OCI-LY3 (cell line): ENCODE measurements at regions not wholly inside any gene's neighbourhood (a gene's known extent, or its start where the extent isn't known, plus 50 kb on each side); places are given as distances from the start of the nearest gene placed in this dataset.

Experiments used
- H2AFZ ChIP-seq: fragments of 200-600, 300-600 bp; shearing (Covaris generic); 2 replicates; pipeline ENCODE4 v1.6.0; 2014; ENCODE audit warnings: antibody characterized with exemption, low read depth, low read length
- H3K27ac ChIP-seq: fragments of 200-600, 300-600 bp; sonication (generic); 2 replicates; pipeline ENCODE4 v1.5.1; 2014; ENCODE audit warnings: mild to moderate bottlenecking, low read length, moderate library complexity, mixed read lengths
- H3K27me3 ChIP-seq: fragments of 200-600, 300-600 bp; sonication (generic); 2 replicates; pipeline ENCODE4 v1.6.1; 2014; ENCODE audit warnings: low read depth, low read length, mixed read lengths
- H3K36me3 ChIP-seq: fragments of 200-600, 300-600 bp; sonication (generic); replicated peaks from 2 replicates; pipeline ENCODE3; 2014; ENCODE audit warnings: low read depth, low read length, mixed read lengths
- H3K4me1 ChIP-seq: fragments of 300-600, 200-600 bp; sonication (generic); 2 replicates; pipeline ENCODE4 v1.6.1; 2014; ENCODE audit warnings: low read length, mixed read lengths
- H3K4me2 ChIP-seq: fragments of 200-600, 300-600 bp; sonication (generic); 2 replicates; pipeline ENCODE4 v1.6.1; 2014; ENCODE audit warnings: low read length, mixed read lengths
- H3K4me3 ChIP-seq: fragments of 300-600, 200-600 bp; sonication (generic); 2 replicates; pipeline ENCODE4 v1.5.1; 2014; ENCODE audit warnings: antibody characterized with exemption, mild to moderate bottlenecking, low read length, moderate library complexity
- H3K79me2 ChIP-seq: fragments of 300-600, 200-600 bp; shearing (Covaris generic); 2 replicates; pipeline ENCODE4 v1.6.1; 2014; ENCODE audit warnings: mild to moderate bottlenecking, low read length, mixed read lengths
- H3K9ac ChIP-seq: fragments of 300-600, 200-600 bp; shearing (Covaris generic); 2 replicates; pipeline ENCODE4 v1.6.0; 2014; ENCODE audit warnings: mild to moderate bottlenecking, low read length, moderate library complexity
- H3K9me3 ChIP-seq: fragments of 200-600, 300-600 bp; shearing (Covaris generic); 2 replicates; pipeline ENCODE4 v1.6.1; 2014; ENCODE audit warnings: low read length, mixed read lengths; ENCODE audit not compliant: insufficient read depth
- H4K20me1 ChIP-seq: fragments of 200-600, 300-600 bp; sonication (generic); 2 replicates; pipeline ENCODE4 v1.6.1; 2016; ENCODE audit warnings: low read length, mixed read lengths; ENCODE audit not compliant: insufficient read depth
- CTCF ChIP-seq: fragments of 200-600, 300-600 bp; sonication (generic); IDR thresholded peaks from 2 replicates; pipeline ENCODE4 v1.5.1; 2014; ENCODE audit warnings: antibody characterized with exemption, low read length, low read depth
- EZH2phosphoT487 ChIP-seq: fragments of 200-600 bp; shearing (Covaris generic); IDR thresholded peaks from 2 replicates; pipeline ENCODE4 v1.6.1; 2018; ENCODE audit warnings: antibody characterized with exemption, mixed run types, low read depth

GRCh38 chr2:239487272-239487671 is 86.5 kb upstream of the HDAC4 start:
- H3K4me1 ChIP-seq: no peaks in the 10 kb centered on the region
- no peaks in the 10 kb centered on the region for H3K9me3 ChIP-seq
- no peak overlapping the region for H3K4me3 ChIP-seq
- H3K4me2 ChIP-seq: no peak overlapping the region
- no peak overlapping the region for H3K9ac ChIP-seq
- no peaks in the 10 kb centered on the region for H3K79me2 ChIP-seq
- no peak overlapping the region for H3K27ac ChIP-seq
- 0 out of 2 replicates have a peak, but pooled peaks cover 2% of the 10 kb centered on the region for H3K27me3 ChIP-seq
- H3K36me3 ChIP-seq: no peaks in the 10 kb centered on the region
- no peak overlapping the region for H2AFZ ChIP-seq
- H4K20me1 ChIP-seq: no peaks in the 10 kb centered on the region
- no peak for TF ChIP-seq CTCF
- no peak for TF ChIP-seq EZH2phosphoT487

GRCh38 chr2:239485622-239486021 is 84.8 kb upstream of the HDAC4 start:
- Histone ChIP-seq H3K9ac (no peak overlapping the region), H3K9me3 (no peaks in the 10 kb centered on the region), H3K27me3 (0 out of 2 replicates have a peak, but pooled peaks cover 2% of the 10 kb centered on the region)

GRCh38 chr2:239484571-239485355 is 83.9 kb upstream of the HDAC4 start:
- H3K4me3 ChIP-seq: no peak overlapping the region
- no peaks in the 10 kb centered on the region for H3K79me2 ChIP-seq
- no peak overlapping the region for H3K4me2 ChIP-seq
- H3K27me3 ChIP-seq: 0 out of 2 replicates have a peak, but pooled peaks cover 2% of the 10 kb centered on the region
- H2AFZ ChIP-seq: no peak overlapping the region
- TF ChIP-seq EZH2phosphoT487 (no peak), CTCF (no peak)
- H3K4me1 ChIP-seq: no peaks in the 10 kb centered on the region
- H3K27ac ChIP-seq: no peak overlapping the region
- H3K9me3 ChIP-seq: no peaks in the 10 kb centered on the region
- no peak overlapping the region for H3K9ac ChIP-seq
- H4K20me1 ChIP-seq: no peaks in the 10 kb centered on the region
- no peaks in the 10 kb centered on the region for H3K36me3 ChIP-seq

More at GRCh38 chr2:239485622-239486021, 84.8 kb upstream of the HDAC4 start:
- H3K79me2 ChIP-seq: no peaks in the 10 kb centered on the region
- H2AFZ ChIP-seq: no peak overlapping the region
- H3K4me1 ChIP-seq: no peaks in the 10 kb centered on the region
- no peak overlapping the region for H3K4me2 ChIP-seq
- no peaks in the 10 kb centered on the region for H4K20me1 ChIP-seq
- no peaks in the 10 kb centered on the region for H3K36me3 ChIP-seq
- H3K27ac ChIP-seq: no peak overlapping the region
- TF ChIP-seq EZH2phosphoT487 (no peak), CTCF (no peak)
- no peak overlapping the region for H3K4me3 ChIP-seq

- no peak overlapping the region for H3K4me2 ChIP-seq
- H4K20me1 ChIP-seq: no peaks in the 10 kb centered on the region
- no peak overlapping the region for H2AFZ ChIP-seq
- H3K4me3 ChIP-seq: no peak overlapping the region
- no peaks in the 10 kb centered on the region for H3K79me2 ChIP-seq
- no peak overlapping the region for H3K9ac ChIP-seq
- no peak for TF ChIP-seq CTCF
- TF ChIP-seq EZH2phosphoT487: no peak
- H3K27ac ChIP-seq: no peak overlapping the region
- H3K9me3 ChIP-seq: no peaks in the 10 kb centered on the region
- no peaks in the 10 kb centered on the region for H3K36me3 ChIP-seq
- H3K4me1 ChIP-seq: no peaks in the 10 kb centered on the region
- no peaks in the 10 kb centered on the region for H3K27me3 ChIP-seq
Observed at GRCh38 chr2:239482778-239483712, 82.2 kb upstream of the HDAC4 start.
